A549 (cell line): ENCODE measurements at regions not wholly inside any gene's neighbourhood (a gene's known extent, or its start where the extent isn't known, plus 50 kb on each side); places are given as distances from the start of the nearest gene placed in this dataset.

Experiments
- ATAC-seq, 2 experiments: fragments of 200-7000 bp in 1 of 2; fragments of >200 bp in 1 of 2; cut with Nextera tagmentation in 1 of 2; cut with Tn5 transposase in 1 of 2; 3 replicates each; pipeline versions ENCODE4 v1.8.0 to v1.9.1; 2018 to 2020; ENCODE audit warnings: mild to moderate bottlenecking in 1 of 2, moderate library complexity in 1 of 2
- CTCF ChIA-PET: fragments of 300-600 bp; sonication (Branson Sonifier 250); formaldehyde crosslinking; extraction: SDS; loops from one replicate; lab custom pipeline; 2021; ENCODE audit warnings: antibody characterized with exemption, inconsistent platforms; lab: Yijun Ruan, JAX
- POLR2A ChIA-PET: fragments of 350-600 bp; formaldehyde crosslinking; extraction: SDS; loops from one replicate; lab custom pipeline; 2021; ENCODE audit warnings: antibody characterized with exemption, inconsistent platforms; lab: Yijun Ruan, JAX
- DNase-seq, 2 experiments: peaks; one replicate each; pipeline versions ENCODE4 v3.0.0 to v3.0.0-alpha.2; 2011 to 2016; ENCODE audit warnings: low read depth in 1 of 2, low spot score in 1 of 2
- FAIRE-seq: peaks from 2 replicates; lab custom pipeline; 2011; peaks lifted over from hg19 to GRCh38; lab: Jason Lieb, UNC
- H3K27ac ChIP-seq, 2 experiments: fragments of >200 bp; sonication (Bioruptor Twin); formaldehyde crosslinking; 3 replicates each; pipeline ENCODE4 v1.5.1; 2016 to 2017
- H3K4me1 ChIP-seq: fragments of >200 bp; sonication (Bioruptor Twin); formaldehyde crosslinking; 3 replicates; pipeline ENCODE4 v1.6.1; 2016
- H3K4me2 ChIP-seq: fragments of >200 bp; sonication (Bioruptor Twin); formaldehyde crosslinking; 3 replicates; pipeline ENCODE4 v1.6.1; 2016
- H3K4me3 ChIP-seq: fragments of >200 bp; sonication (Bioruptor Twin); formaldehyde crosslinking; 3 replicates; pipeline ENCODE4 v1.5.1; 2016
- H3K9me3 ChIP-seq: fragments of >200 bp; sonication (Bioruptor Twin); formaldehyde crosslinking; 3 replicates; pipeline ENCODE4 v1.6.1; 2016
- ATOH8 ChIP-seq: fragments of 250-450 bp; sonication (Bioruptor Pico); IDR thresholded peaks from 2 replicates; pipeline ENCODE4 v1.5.0; 2020; ENCODE audit warnings: low read depth, mild to moderate bottlenecking, moderate library complexity
- BHLHE40 ChIP-seq: IDR thresholded peaks from 2 replicates; pipeline ENCODE4 v1.6.1; 2012; ENCODE audit warnings: low read depth, low read length, inconsistent platforms
- CBX2 ChIP-seq: fragments of 200-600 bp; sonication (generic); IDR thresholded peaks from 2 replicates; pipeline ENCODE4 v1.6.1; 2016; ENCODE audit warnings: low read depth, mild to moderate bottlenecking, borderline replicate concordance
- CHD2 ChIP-seq: fragments of 150-350 bp; IDR thresholded peaks from 2 replicates; pipeline ENCODE4 v1.6.1; 2014; ENCODE audit warnings: low read length; ENCODE audit not compliant: partially characterized antibody
- CTCF ChIP-seq: fragments of >200 bp; sonication (Bioruptor Twin); formaldehyde crosslinking; IDR thresholded peaks from 3 replicates; pipeline ENCODE4 v1.5.1; 2016
- E2F6 ChIP-seq: IDR thresholded peaks from 2 replicates; pipeline ENCODE4 v1.6.1; 2012; ENCODE audit warnings: low read depth, borderline replicate concordance
- GATA3 ChIP-seq: IDR thresholded peaks from 2 replicates; pipeline ENCODE4 v1.6.1; 2012; ENCODE audit warnings: borderline replicate concordance
- HDAC2 ChIP-seq: fragments of 200-600 bp; sonication (generic); IDR thresholded peaks from 2 replicates; pipeline ENCODE4 v1.6.1; 2016
- HES2 ChIP-seq: fragments of >200 bp; sonication (Bioruptor Twin); formaldehyde crosslinking; IDR thresholded peaks from 2 replicates; pipeline ENCODE4 v1.6.1; 2016
- HEYL ChIP-seq: fragments of 250-450 bp; sonication (Bioruptor Pico); IDR thresholded peaks from 2 replicates; pipeline ENCODE4 v1.8.0; 2021; ENCODE audit warnings: mild to moderate bottlenecking, moderate library complexity
- HOXA7 ChIP-seq: fragments of 250-450 bp; sonication (Bioruptor Pico); IDR thresholded peaks from 2 replicates; pipeline ENCODE4 v1.5.0; 2020; ENCODE audit warnings: mild to moderate bottlenecking, moderate library complexity
- JUNB ChIP-seq: fragments of >200 bp; sonication (Bioruptor Twin); formaldehyde crosslinking; IDR thresholded peaks from 2 replicates; pipeline ENCODE4 v1.6.1; 2016
- MAZ ChIP-seq: fragments of 150-350 bp; IDR thresholded peaks from 2 replicates; pipeline ENCODE4 v1.6.1; 2014; ENCODE audit warnings: antibody characterized with exemption, low read depth, low read length, borderline replicate concordance
- PHF8 ChIP-seq: fragments of 200-600 bp; sonication (generic); IDR thresholded peaks from 2 replicates; pipeline ENCODE4 v1.6.1; 2016; ENCODE audit warnings: low read depth, mild to moderate bottlenecking, antibody characterized with exemption, moderate library complexity, borderline replicate concordance
- POLR2AphosphoS2 ChIP-seq: conservative IDR thresholded peaks from 2 replicates; pipeline ENCODE4 v1.6.1; 2012; ENCODE audit warnings: low read length, improper control_type of control experiment, inconsistent platforms
- RAD21 ChIP-seq, 2 experiments: fragments of >200 bp in 1 of 2; sonication (Bioruptor Twin) in 1 of 2; formaldehyde crosslinking in 1 of 2; IDR thresholded peaks in 1 of 2; conservative IDR thresholded peaks in 1 of 2; 2 replicates in 1 of 2; 3 replicates in 1 of 2; pipeline ENCODE4 v1.6.1; 2012 to 2018; ENCODE audit warnings: inconsistent platforms in 1 of 2
- RARB ChIP-seq: fragments of 250-450 bp; sonication (Bioruptor Pico); IDR thresholded peaks from 2 replicates; pipeline ENCODE4 v1.8.0; 2021; ENCODE audit warnings: mild to moderate bottlenecking, moderate library complexity
- REST ChIP-seq: fragments of 200-600 bp; sonication (generic); IDR thresholded peaks from 2 replicates; pipeline ENCODE4 v1.6.1; 2016; ENCODE audit warnings: antibody characterized with exemption, mild to moderate bottlenecking, moderate library complexity
- TFCP2L1 ChIP-seq: fragments of 250-450 bp; sonication (Bioruptor Pico); IDR thresholded peaks from 2 replicates; pipeline ENCODE4 v1.5.0; 2021; ENCODE audit warnings: mild to moderate bottlenecking
- USF2 ChIP-seq: fragments of 450-650 bp; IDR thresholded peaks from 2 replicates; pipeline ENCODE4 v1.6.1; 2014; ENCODE audit warnings: antibody characterized with exemption
- WGBS: methylation state at CpG from one replicate; pipeline ENCODE4 v1.1.6; 2017; ENCODE audit errors: missing lambda C conversion rate; 5-methylcytosine and 5-hydroxymethylcytosine counted together

- no peaks in the 10 kb centered on the region for H3K9me3 ChIP-seq
- DNase-seq (no peak), FAIRE-seq (no peak), ATAC-seq (no peak)
- no peak overlapping the region for H3K27ac ChIP-seq
- ChIA-PET CTCF (no interaction called here), POLR2A (no interaction called here)
- WGBS, result 10% methylated on average over 3 of the region's 4 CpGs
- TF ChIP-seq POLR2AphosphoS2, result no peak
- no peak for TF ChIP-seq HES2
- TF ChIP-seq HDAC2, result no peak
- no peak for TF ChIP-seq PHF8
- TF ChIP-seq RAD21 (conservative IDR thresholded peaks at IDR 0.05 in 1 of 2, IDR thresholded peaks at IDR 0.05 in 1 of 2), result no peak
- TF ChIP-seq JUNB, result no peak
- TF ChIP-seq MAZ, result no peak
- no peak for TF ChIP-seq CBX2
- TF ChIP-seq TFCP2L1 (CRISPR knock-in tag), result no peak
- no peak for TF ChIP-seq CHD2
- H3K4me1 ChIP-seq, result no peaks in the 10 kb centered on the region
- no peak overlapping the region for H3K4me3 ChIP-seq
- no peak overlapping the region for H3K4me2 ChIP-seq
These were observed 111.0 kb upstream of the SYNPR start for GRCh38 chr3:63167113-63167512.

GRCh38 chr3:63168179-63168578 is 109.9 kb upstream of the SYNPR start:
- no peaks in the 10 kb centered on the region for H3K9me3 ChIP-seq
- DNase-seq (no peak), ATAC-seq (no peak), FAIRE-seq (no peak)
- no peak overlapping the region for H3K4me3 ChIP-seq
- no peak overlapping the region for H3K4me2 ChIP-seq
- CTCF ChIA-PET, result no interaction called here
- no peaks in the 10 kb centered on the region for H3K4me1 ChIP-seq
- TF ChIP-seq GATA3 (no peak), BHLHE40 (no peak), HEYL (CRISPR knock-in tag) (no peak), HOXA7 (CRISPR knock-in tag) (no peak), ATOH8 (no peak), E2F6 (no peak), USF2 (no peak), REST (no peak), RARB (CRISPR knock-in tag) (no peak), HES2 (no peak), CTCF (no peak)
- POLR2A ChIA-PET, result no interaction called here
- H3K27ac ChIP-seq, result no peak overlapping the region
